ENCODE measurements at regions not wholly inside any gene's neighbourhood (a gene's known extent, or its start where the extent isn't known, plus 50 kb on each side); places are given as distances from the start of the nearest gene placed in this dataset.

GRCh38 chr6:11345536-11345935 lies 113.1 kb upstream of the NEDD9 start:
- Histone ChIP-seq H3K4me1 (ENCODE audit: control insufficient read depth, insufficient read depth, low read depth, low read length) (peaks cover 4% of the 10 kb centered on the region), H3K4ac (ENCODE audit: low read depth in 1 of 2, low read length in 2 of 2) (no peak overlapping the region), H4K91ac (ENCODE audit: low read length) (no peak overlapping the region), H3K18ac (ENCODE audit: low read depth in 1 of 2, low read length in 2 of 2) (no peak overlapping the region), H3K27me3 (ENCODE audit: control insufficient read depth in 1 of 2, insufficient read depth in 1 of 2, low read length in 2 of 2) (peaks cover 0 to 3% of the 10 kb centered on the region in 2 experiments), H4K8ac (ENCODE audit: low read length) (no peak overlapping the region), H2BK15ac (ENCODE audit: low read depth, poor library complexity, severe bottlenecking) (no peak overlapping the region), H2BK5ac (ENCODE audit: low read depth, low read length, poor library complexity, severe bottlenecking) (no peak overlapping the region), H2BK12ac (ENCODE audit: low read length in 2 of 2) (no peak overlapping the region), H2BK120ac (ENCODE audit: low read depth, low read length) (no peak overlapping the region), H3K4me2 (ENCODE audit: low read length, poor library complexity, severe bottlenecking) (no peak overlapping the region), H3K9me3 (ENCODE audit: control insufficient read depth, low read length) (peaks cover 8% of the 10 kb centered on the region), H3K14ac (ENCODE audit: low read length in 2 of 2) (no peak overlapping the region), H2AK5ac (ENCODE audit: low read length, severe bottlenecking) (no peak overlapping the region), H3K79me1 (replicated peaks; ENCODE audit: low read length, poor library complexity, severe bottlenecking) (no peaks in the 10 kb centered on the region), H3K4me3 (ENCODE audit: insufficient read depth in 1 of 2, low read depth in 1 of 2, low read length in 2 of 2) (no peak overlapping the region), H3K9ac (ENCODE audit: low read length) (no peak overlapping the region), H3K23ac (ENCODE audit: low read length in 2 of 2) (no peak overlapping the region), H2AFZ (ENCODE audit: low read depth, low read length) (no peak overlapping the region), H3K36me3 (ENCODE audit: control insufficient read depth in 1 of 2, insufficient read depth in 2 of 2, low read depth in 1 of 2, low read length in 2 of 2) (no peaks in the 10 kb centered on the region), H3K27ac (ENCODE audit: low read length, poor library complexity, severe bottlenecking) (no peak overlapping the region)
- WGBS, result 91% methylated on average over 5 of the region's 5 CpGs
- DNase-seq, result no peak

- H3K27me3 ChIP-seq (ENCODE audit: control insufficient read depth in 1 of 2, insufficient read depth in 1 of 2, low read length in 2 of 2), result peaks cover 0 to 3% of the 10 kb centered on the region in 2 experiments
- 84% methylated on average over 5 of the region's 6 CpGs for WGBS
- H4K8ac ChIP-seq (ENCODE audit: low read length), result no peak overlapping the region
- H3K4ac ChIP-seq (ENCODE audit: low read depth in 1 of 2, low read length in 2 of 2), result no peak overlapping the region
- no peak overlapping the region for H2BK120ac ChIP-seq (ENCODE audit: low read depth, low read length)
- no peak overlapping the region for H4K91ac ChIP-seq (ENCODE audit: low read length)
- H3K36me3 ChIP-seq (ENCODE audit: control insufficient read depth in 1 of 2, insufficient read depth in 2 of 2, low read depth in 1 of 2, low read length in 2 of 2), result no peaks in the 10 kb centered on the region
- H2AFZ ChIP-seq (ENCODE audit: low read depth, low read length), result no peak overlapping the region
- H3K4me3 ChIP-seq (ENCODE audit: insufficient read depth in 1 of 2, low read depth in 1 of 2, low read length in 2 of 2), result no peak overlapping the region
- no peak for DNase-seq
- no peak overlapping the region for H3K18ac ChIP-seq (ENCODE audit: low read depth in 1 of 2, low read length in 2 of 2)
- no peaks in the 10 kb centered on the region for H3K79me1 ChIP-seq (replicated peaks; ENCODE audit: low read length, poor library complexity, severe bottlenecking)
- no peak overlapping the region for H2BK5ac ChIP-seq (ENCODE audit: low read depth, low read length, poor library complexity, severe bottlenecking)
- no peak overlapping the region for H2BK12ac ChIP-seq (ENCODE audit: low read length in 2 of 2)
- H3K14ac ChIP-seq (ENCODE audit: low read length in 2 of 2), result no peak overlapping the region
- H3K4me2 ChIP-seq (ENCODE audit: low read length, poor library complexity, severe bottlenecking), result no peak overlapping the region
- H2BK15ac ChIP-seq (ENCODE audit: low read depth, poor library complexity, severe bottlenecking), result no peak overlapping the region
- no peak overlapping the region for H3K9ac ChIP-seq (ENCODE audit: low read length)
- H3K4me1 ChIP-seq (ENCODE audit: control insufficient read depth, insufficient read depth, low read depth, low read length), result peaks cover 4% of the 10 kb centered on the region
- H3K27ac ChIP-seq (ENCODE audit: low read length, poor library complexity, severe bottlenecking), result no peak overlapping the region
- H2AK5ac ChIP-seq (ENCODE audit: low read length, severe bottlenecking), result no peak overlapping the region
- H3K23ac ChIP-seq (ENCODE audit: low read length in 2 of 2), result no peak overlapping the region
- peaks cover 8% of the 10 kb centered on the region for H3K9me3 ChIP-seq (ENCODE audit: control insufficient read depth, low read length)
Observed at GRCh38 chr6:11343963-11344723, 111.7 kb upstream of the NEDD9 start.

GRCh38 chr6:11341867-11342266 lies 109.4 kb upstream of the NEDD9 start:
- no peak overlapping the region for H3K4ac ChIP-seq (ENCODE audit: low read depth in 1 of 2, low read length in 2 of 2)
- H3K27me3 ChIP-seq (ENCODE audit: control insufficient read depth in 1 of 2, insufficient read depth in 1 of 2, low read length in 2 of 2), result peaks cover 0 to 3% of the 10 kb centered on the region in 2 experiments
- 92% methylated on average over 2 of the region's 2 CpGs for WGBS
- H2BK15ac ChIP-seq (ENCODE audit: low read depth, poor library complexity, severe bottlenecking), result no peak overlapping the region
- H3K23ac ChIP-seq (ENCODE audit: low read length in 2 of 2), result no peak overlapping the region
- no peak overlapping the region for H2BK120ac ChIP-seq (ENCODE audit: low read depth, low read length)
- peak; percentile 41 for DNase-seq
- H2BK5ac ChIP-seq (ENCODE audit: low read depth, low read length, poor library complexity, severe bottlenecking), result no peak overlapping the region
- H2BK12ac ChIP-seq (ENCODE audit: low read length in 2 of 2), result no peak overlapping the region
- no peak overlapping the region for H2AK5ac ChIP-seq (ENCODE audit: low read length, severe bottlenecking)
- no peak overlapping the region for H3K4me2 ChIP-seq (ENCODE audit: low read length, poor library complexity, severe bottlenecking)
- H3K36me3 ChIP-seq (ENCODE audit: control insufficient read depth in 1 of 2, insufficient read depth in 2 of 2, low read depth in 1 of 2, low read length in 2 of 2), result no peaks in the 10 kb centered on the region
- no peak overlapping the region for H2AFZ ChIP-seq (ENCODE audit: low read depth, low read length)
- no peak overlapping the region for H3K27ac ChIP-seq (ENCODE audit: low read length, poor library complexity, severe bottlenecking)
- no peak overlapping the region for H3K4me3 ChIP-seq (ENCODE audit: insufficient read depth in 1 of 2, low read depth in 1 of 2, low read length in 2 of 2)
- peaks cover 8% of the 10 kb centered on the region for H3K9me3 ChIP-seq (ENCODE audit: control insufficient read depth, low read length)
- H3K18ac ChIP-seq (ENCODE audit: low read depth in 1 of 2, low read length in 2 of 2), result no peak overlapping the region
- no peak overlapping the region for H4K91ac ChIP-seq (ENCODE audit: low read length)
- no peak overlapping the region for H3K14ac ChIP-seq (ENCODE audit: low read length in 2 of 2)
- peaks cover 3% of the 10 kb centered on the region for H3K4me1 ChIP-seq (ENCODE audit: control insufficient read depth, insufficient read depth, low read depth, low read length)
- no peak overlapping the region for H3K9ac ChIP-seq (ENCODE audit: low read length)
- no peaks in the 10 kb centered on the region for H3K79me1 ChIP-seq (replicated peaks; ENCODE audit: low read length, poor library complexity, severe bottlenecking)
- H4K8ac ChIP-seq (ENCODE audit: low read length), result no peak overlapping the region

- Histone ChIP-seq H3K4me1 (ENCODE audit: control insufficient read depth, insufficient read depth, low read depth, low read length) (no peaks in the 10 kb centered on the region), H2AFZ (ENCODE audit: low read depth, low read length) (no peak overlapping the region), H4K91ac (ENCODE audit: low read length) (no peak overlapping the region), H3K36me3 (ENCODE audit: control insufficient read depth in 1 of 2, insufficient read depth in 2 of 2, low read depth in 1 of 2, low read length in 2 of 2) (no peaks in the 10 kb centered on the region), H2BK120ac (ENCODE audit: low read depth, low read length) (no peak overlapping the region), H3K4ac (ENCODE audit: low read depth in 1 of 2, low read length in 2 of 2) (no peak overlapping the region), H3K14ac (ENCODE audit: low read length in 2 of 2) (no peak overlapping the region), H3K9ac (ENCODE audit: low read length) (no peak overlapping the region), H3K9me3 (ENCODE audit: control insufficient read depth, low read length) (peaks cover 8% of the 10 kb centered on the region), H3K4me2 (ENCODE audit: low read length, poor library complexity, severe bottlenecking) (no peak overlapping the region), H2BK5ac (ENCODE audit: low read depth, low read length, poor library complexity, severe bottlenecking) (no peak overlapping the region), H2BK15ac (ENCODE audit: low read depth, poor library complexity, severe bottlenecking) (no peak overlapping the region), H3K23ac (ENCODE audit: low read length in 2 of 2) (no peak overlapping the region), H3K4me3 (ENCODE audit: insufficient read depth in 1 of 2, low read depth in 1 of 2, low read length in 2 of 2) (peak overlapping the region in 1 of 2 experiments; percentile 22), H3K18ac (ENCODE audit: low read depth in 1 of 2, low read length in 2 of 2) (no peak overlapping the region), H2AK5ac (ENCODE audit: low read length, severe bottlenecking) (no peak overlapping the region), H2BK12ac (ENCODE audit: low read length in 2 of 2) (no peak overlapping the region), H4K8ac (ENCODE audit: low read length) (no peak overlapping the region), H3K27me3 (ENCODE audit: control insufficient read depth in 1 of 2, insufficient read depth in 1 of 2, low read length in 2 of 2) (peaks cover 0 to 3% of the 10 kb centered on the region in 2 experiments), H3K79me1 (replicated peaks; ENCODE audit: low read length, poor library complexity, severe bottlenecking) (no peaks in the 10 kb centered on the region), H3K27ac (ENCODE audit: low read length, poor library complexity, severe bottlenecking) (no peak overlapping the region)
- DNase-seq, result no peak
- 77% methylated on average over 3 of the region's 3 CpGs for WGBS
Observed at GRCh38 chr6:11341303-11341702, 108.8 kb upstream of the NEDD9 start.
